ENCODE measurements at regions not wholly inside any gene's neighbourhood (a gene's known extent, or its start where the extent isn't known, plus 50 kb on each side); places are given as distances from the start of the nearest gene placed in this dataset.

GRCh38 chr1:56189946-56190805, 389.2 kb downstream of the PLPP3 start:
- H2AFZ ChIP-seq (replicated peaks), result no peak overlapping the region
- H3K36me3 ChIP-seq, result no peaks in the 10 kb centered on the region
- peak overlapping the region; percentile 23 for H3K4me3 ChIP-seq
- Mint-ChIP-seq H3K4me1 (peaks cover 53% of the 10 kb centered on the region), H3K9me3 (no peaks in the 10 kb centered on the region), H3K27me3 (ENCODE audit: insufficient read depth, low read depth) (no peaks in the 10 kb centered on the region), H3K36me3 (no peaks in the 10 kb centered on the region), H3K4me3 (no peak overlapping the region), H3K27ac (peak overlapping the region; percentile 12)
- peaks cover 6% of the 10 kb centered on the region for H4K20me1 ChIP-seq (ENCODE audit: low read depth)
- DNase-seq (ENCODE audit: low spot score), result peak; percentile 76
- H3K4me2 ChIP-seq, result peak overlapping the region; percentile 73
- TF ChIP-seq EZH2 (IDR thresholded peaks at IDR 0.05) (no peak), CTCF (IDR thresholded peaks at IDR 0.05) (peak; percentile 73)
- peak overlapping the region; percentile 93 for H3K27ac ChIP-seq
- H3K4me1 ChIP-seq, result peaks cover 65% of the 10 kb centered on the region
- peaks cover 34% of the 10 kb centered on the region for H3F3A ChIP-seq (ENCODE audit: low read depth)
- H3K79me2 ChIP-seq (ENCODE audit: low read depth), result no peaks in the 10 kb centered on the region
- no peak overlapping the region for H3K9ac ChIP-seq
- no peaks in the 10 kb centered on the region for H3K27me3 ChIP-seq
- H3K9me3 ChIP-seq (ENCODE audit: low read depth), result no peaks in the 10 kb centered on the region

GRCh38 chr1:56189454-56189853, 389.9 kb downstream of the PLPP3 start:
- H3K9me3 Mint-ChIP-seq, result no peaks in the 10 kb centered on the region
- Histone ChIP-seq H3K9me3 (ENCODE audit: low read depth) (no peaks in the 10 kb centered on the region), H3K4me1 (peaks cover 67% of the 10 kb centered on the region), H4K20me1 (ENCODE audit: low read depth) (peaks cover 6% of the 10 kb centered on the region), H3K27me3 (no peaks in the 10 kb centered on the region), H3F3A (ENCODE audit: low read depth) (peaks cover 34% of the 10 kb centered on the region), H3K4me2 (peak overlapping the region; percentile 73), H2AFZ (replicated peaks) (no peak overlapping the region), H3K27ac (peak overlapping the region; percentile 93), H3K9ac (no peak overlapping the region), H3K4me3 (peak overlapping the region; percentile 23), H3K79me2 (ENCODE audit: low read depth) (no peaks in the 10 kb centered on the region), H3K36me3 (no peaks in the 10 kb centered on the region)
- peaks cover 55% of the 10 kb centered on the region for H3K4me1 Mint-ChIP-seq
- TF ChIP-seq CTCF (IDR thresholded peaks at IDR 0.05), result no peak
- TF ChIP-seq EZH2 (IDR thresholded peaks at IDR 0.05), result no peak
- no peak for TF ChIP-seq EZH2phosphoT487 (IDR thresholded peaks at IDR 0.05)
- H3K27ac Mint-ChIP-seq, result peak overlapping the region; percentile 24
- no peak for DNase-seq (ENCODE audit: low spot score)
- no peaks in the 10 kb centered on the region for H3K27me3 Mint-ChIP-seq (ENCODE audit: insufficient read depth, low read depth)
- H3K36me3 Mint-ChIP-seq, result no peaks in the 10 kb centered on the region
- H3K4me3 Mint-ChIP-seq, result no peak overlapping the region

- DNase-seq (ENCODE audit: low spot score), result peak; percentile 87
- H3K27ac Mint-ChIP-seq, result peak overlapping the region; percentile 34
- H3K4me3 Mint-ChIP-seq, result no peak overlapping the region
- no peaks in the 10 kb centered on the region for H3K27me3 ChIP-seq
- H3K36me3 Mint-ChIP-seq, result no peaks in the 10 kb centered on the region
- H3F3A ChIP-seq (ENCODE audit: low read depth), result peaks cover 34% of the 10 kb centered on the region
- peaks cover 67% of the 10 kb centered on the region for H3K4me1 ChIP-seq
- no peaks in the 10 kb centered on the region for H3K9me3 Mint-ChIP-seq
- TF ChIP-seq CTCF (IDR thresholded peaks at IDR 0.05), result no peak
- H3K27me3 Mint-ChIP-seq (ENCODE audit: insufficient read depth, low read depth), result no peaks in the 10 kb centered on the region
- H3K36me3 ChIP-seq, result no peaks in the 10 kb centered on the region
- H2AFZ ChIP-seq (replicated peaks), result no peak overlapping the region
- H3K79me2 ChIP-seq (ENCODE audit: low read depth), result no peaks in the 10 kb centered on the region
- peak overlapping the region; percentile 73 for H3K4me2 ChIP-seq
- no peaks in the 10 kb centered on the region for H3K9me3 ChIP-seq (ENCODE audit: low read depth)
- peaks cover 61% of the 10 kb centered on the region for H3K4me1 Mint-ChIP-seq
- peak overlapping the region; percentile 93 for H3K27ac ChIP-seq
- peak overlapping the region; percentile 23 for H3K4me3 ChIP-seq
- peaks cover 6% of the 10 kb centered on the region for H4K20me1 ChIP-seq (ENCODE audit: low read depth)
- H3K9ac ChIP-seq, result no peak overlapping the region
Observed at GRCh38 chr1:56188855-56189254, 390.5 kb downstream of the PLPP3 start.

Measured in neural progenitor cell (in vitro differentiated cells).